Kidney capillary endothelial cell (primary cell): ENCODE measurements at regions not wholly inside any gene's neighbourhood (a gene's known extent, or its start where the extent isn't known, plus 50 kb on each side); places are given as distances from the start of the nearest gene placed in this dataset.
"Not testable (repeated sequence)": the region's sequence is repeated elsewhere in the genome, so short reads cannot be mapped to it uniquely, and the experiment has no call there.

Source experiments
- DNase-seq: peaks from one replicate; pipeline ENCODE4 v3.0.0-alpha.2; 2018; ENCODE audit warnings: low spot score

GRCh38 chr12:88889326-88890110 lies 309.2 kb upstream of the KITLG start:
- no peak for DNase-seq

GRCh38 chr12:88884600-88884999 lies 304.3 kb upstream of the KITLG start:
- DNase-seq, result no peak

GRCh38 chr12:88882662-88883061 lies 302.4 kb upstream of the KITLG start:
- no peak for DNase-seq

GRCh38 chr12:88880051-88880450 lies 299.8 kb upstream of the KITLG start:
- no peak for DNase-seq

GRCh38 chr12:88878295-88878694 lies 298.0 kb upstream of the KITLG start:
- no peak for DNase-seq

DNA sequence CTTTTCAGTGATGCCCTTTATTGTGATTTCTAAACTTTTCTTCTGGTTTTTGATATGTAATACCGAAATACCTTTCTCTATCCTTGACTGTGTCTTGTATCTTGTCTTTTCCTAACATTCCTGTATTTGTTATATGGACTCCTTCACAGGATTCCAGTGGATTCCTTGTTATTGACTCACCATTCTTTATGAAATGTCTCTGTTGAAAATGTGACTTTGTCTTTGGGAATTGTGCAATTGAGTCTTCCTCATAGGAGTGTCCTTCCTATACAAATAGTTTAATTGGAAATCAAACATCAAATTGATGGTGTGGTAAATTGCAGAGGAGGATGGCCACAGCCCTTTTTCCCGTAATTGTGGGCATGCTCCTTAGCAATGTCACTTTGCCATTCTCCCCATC lies 296.6 kb upstream of the KITLG start:
- DNase-seq, result no peak

- DNase-seq, result no peak
Measured at GRCh38 chr12:88870000-88870737, 289.9 kb upstream of the KITLG start.

GRCh38 chr12:88868050-88868449 lies 287.8 kb upstream of the KITLG start:
- DNase-seq, result no peak

- no peak for DNase-seq
Measured at GRCh38 chr12:88867510-88867909, 287.2 kb upstream of the KITLG start.

- no peak for DNase-seq
Measured at GRCh38 chr12:88866881-88867280, 286.6 kb upstream of the KITLG start.

GRCh38 chr12:88865537-88865936 lies 285.3 kb upstream of the KITLG start:
- no peak for DNase-seq

- no peak for DNase-seq
Measured at GRCh38 chr12:88860851-88861250, 280.6 kb upstream of the KITLG start.

DNA sequence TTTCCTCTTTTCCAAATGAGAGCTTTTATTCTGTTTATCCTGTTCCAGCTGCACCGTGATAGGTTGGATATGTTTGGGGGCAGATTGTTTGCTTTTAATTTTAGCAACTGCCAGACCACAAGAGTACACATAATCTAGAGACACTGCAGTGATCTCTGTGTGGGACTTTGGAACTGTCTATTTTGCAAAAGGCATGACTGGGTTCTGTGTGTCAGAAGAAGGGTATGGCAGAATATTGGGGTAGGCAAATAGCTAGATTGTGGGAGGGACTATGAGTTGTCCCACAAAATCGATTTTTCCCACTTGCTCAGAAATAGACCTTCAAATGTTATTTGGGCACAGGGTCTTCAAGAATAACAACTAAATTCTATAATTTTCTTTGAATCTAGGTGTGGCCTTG lies 275.9 kb upstream of the KITLG start:
- DNase-seq, result no peak

DNA sequence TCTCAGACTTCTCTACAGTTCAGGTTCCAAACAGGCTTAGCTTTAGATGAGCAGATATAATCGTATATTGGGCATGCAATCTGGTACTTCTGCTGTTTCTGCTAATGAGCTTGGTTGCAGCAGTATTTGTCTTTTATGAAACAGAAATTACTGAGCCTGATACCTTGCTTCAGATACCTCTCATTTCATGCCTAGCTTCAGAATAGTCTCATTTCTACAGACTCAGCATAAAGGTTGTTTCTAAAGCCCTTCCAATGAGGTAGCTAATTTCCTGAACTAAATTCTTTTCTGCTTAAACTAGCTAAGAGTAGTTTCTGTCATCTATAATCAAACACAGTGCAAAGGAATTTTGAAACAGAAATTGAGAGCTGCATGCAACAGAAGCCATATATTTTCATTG lies 275.0 kb upstream of the KITLG start:
- no peak for DNase-seq

GRCh38 chr12:88854260-88854659 lies 274.0 kb upstream of the KITLG start:
- DNase-seq, result no peak

- DNase-seq, result not testable (repeated sequence)
Measured at GRCh38 chr12:88847246-88847645, 267.0 kb upstream of the KITLG start.

DNA sequence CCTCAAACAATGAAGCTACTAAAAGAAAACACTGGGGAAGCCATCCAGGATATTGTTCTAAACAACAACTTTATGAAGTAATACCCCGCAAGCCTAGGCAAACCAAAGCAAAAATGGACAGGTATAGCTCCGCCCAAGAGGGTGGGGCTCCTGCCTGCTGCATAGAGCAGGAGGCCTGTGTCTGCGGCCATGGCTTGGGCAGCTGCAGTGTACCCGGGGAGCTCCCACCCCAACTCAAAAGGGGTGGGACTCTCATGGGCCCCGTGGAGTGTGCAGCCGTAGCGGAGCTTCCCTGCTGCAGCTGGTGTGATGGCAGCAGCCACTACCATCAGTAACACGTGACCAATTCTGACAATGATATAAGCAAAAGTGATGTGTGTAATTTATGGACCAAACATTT lies 264.2 kb upstream of the KITLG start:
- DNase-seq, result no peak

- DNase-seq, result no peak
Measured at GRCh38 chr12:88842314-88842713, 262.0 kb upstream of the KITLG start.

GRCh38 chr12:88839486-88839885 lies 259.2 kb upstream of the KITLG start:
- no peak for DNase-seq

- DNase-seq, result no peak
Measured at GRCh38 chr12:88836156-88836555, 255.9 kb upstream of the KITLG start.

DNA sequence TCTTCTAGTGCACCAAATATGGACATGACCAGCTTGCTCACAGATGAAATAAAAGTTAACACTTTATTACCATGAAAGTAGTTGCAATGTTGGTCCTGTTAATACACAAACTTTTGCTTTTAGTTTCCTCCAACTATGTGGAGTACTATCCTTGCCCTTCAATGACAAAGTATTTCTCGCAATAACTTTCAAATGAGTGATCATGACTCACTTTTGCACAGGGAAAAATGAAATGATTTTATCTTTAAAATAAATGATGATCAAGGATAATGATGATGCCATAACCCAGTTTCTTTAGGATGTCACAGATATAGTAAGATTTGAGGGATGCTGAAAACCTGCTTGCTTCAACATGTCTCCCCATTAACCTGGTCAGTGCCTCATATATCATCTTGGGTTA lies 254.0 kb upstream of the KITLG start:
- no peak for DNase-seq

DNA sequence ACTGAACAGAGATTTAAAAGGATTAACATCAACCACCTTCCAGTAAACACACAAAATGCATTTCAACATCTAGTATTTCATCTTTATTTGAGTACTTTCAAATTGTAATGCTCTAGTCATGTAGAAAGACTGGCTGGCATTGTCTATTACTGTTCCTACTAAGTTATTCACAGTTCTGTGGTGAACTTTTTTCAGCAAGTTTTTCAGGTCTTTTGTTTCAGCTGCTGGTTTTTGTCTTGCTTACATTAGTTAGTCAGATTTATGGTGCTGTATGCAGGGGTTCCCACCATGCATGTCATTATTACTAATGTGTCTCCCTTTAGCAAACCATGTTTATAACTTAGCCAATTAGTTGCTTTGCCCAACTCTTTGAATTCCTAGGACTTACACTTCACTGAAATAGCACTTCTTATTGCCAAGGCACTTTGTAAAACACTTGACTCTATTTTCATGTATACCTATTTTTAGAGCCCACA lies 253.4 kb upstream of the KITLG start:
- no peak for DNase-seq

- DNase-seq, result not testable (repeated sequence)
Measured at GRCh38 chr12:88828537-88828936, 248.3 kb upstream of the KITLG start.

DNA sequence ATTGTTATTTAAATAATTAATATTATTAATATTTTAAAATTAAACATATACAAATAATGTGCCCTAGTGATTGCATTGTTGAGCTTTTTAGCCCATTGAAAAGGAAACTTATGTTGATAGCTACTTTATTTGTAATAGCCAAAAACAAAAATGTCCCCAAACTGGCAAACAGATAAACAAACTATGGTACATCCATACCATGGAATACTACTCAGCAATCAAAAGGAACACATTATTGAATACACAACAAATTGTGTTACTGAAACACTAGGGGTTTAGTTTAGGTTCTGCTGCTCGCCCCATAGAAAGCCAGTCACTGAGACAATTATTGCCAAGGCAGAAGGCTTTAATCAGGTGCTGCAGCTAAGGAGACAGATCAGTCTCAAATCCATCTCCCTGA lies 239.7 kb upstream of the KITLG start:
- DNase-seq, result no peak
